Prostate gland (tissue), 2 donors: ENCODE measurements at regions not wholly inside any gene's neighbourhood (a gene's known extent, or its start where the extent isn't known, plus 50 kb on each side); places are given as distances from the start of the nearest gene placed in this dataset.

Experiments used
- POLR2AphosphoS5 ChIP-seq: sonication (generic); formaldehyde crosslinking; IDR thresholded peaks from one replicate; pipeline ENCODE4 v1.6.1; 2017; ENCODE audit warnings: antibody characterized with exemption
- TF ChIP-seq, protein P1 (sequence below), 4 experiments: fragments of 200-600 bp in 2 of 4; fragments of 450-650 bp in 2 of 4; sonication (generic) in 2 of 4; IDR thresholded peaks; 1 replicate in 3 of 4; 2 replicates in 1 of 4; pipeline ENCODE4 v1.5.1; 2016 to 2019; ENCODE audit warnings: antibody characterized with exemption in 4 of 4, mild to moderate bottlenecking in 2 of 4, moderate library complexity in 2 of 4

DNA sequence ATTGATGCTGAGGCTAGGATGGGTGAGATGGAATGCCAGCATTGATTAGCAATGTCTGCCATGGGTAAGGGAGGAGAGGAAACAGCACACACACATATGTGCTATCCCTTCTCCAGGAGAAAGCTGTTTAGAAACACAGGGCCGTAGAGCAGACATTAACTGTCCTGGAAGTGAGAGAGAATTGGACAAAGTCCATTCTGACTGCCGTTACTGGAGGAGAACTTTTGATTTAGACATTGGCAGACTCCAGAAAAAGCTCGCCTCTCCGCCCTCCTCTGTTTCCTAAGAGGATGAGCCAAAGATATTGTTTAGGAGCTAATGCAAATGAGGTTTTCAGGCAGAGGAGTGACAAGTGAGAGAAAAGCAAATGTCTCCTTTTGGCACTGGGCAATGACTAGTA, 237.0 kb downstream of the HAPSTR1 start:
- TF ChIP-seq, protein P1, sequence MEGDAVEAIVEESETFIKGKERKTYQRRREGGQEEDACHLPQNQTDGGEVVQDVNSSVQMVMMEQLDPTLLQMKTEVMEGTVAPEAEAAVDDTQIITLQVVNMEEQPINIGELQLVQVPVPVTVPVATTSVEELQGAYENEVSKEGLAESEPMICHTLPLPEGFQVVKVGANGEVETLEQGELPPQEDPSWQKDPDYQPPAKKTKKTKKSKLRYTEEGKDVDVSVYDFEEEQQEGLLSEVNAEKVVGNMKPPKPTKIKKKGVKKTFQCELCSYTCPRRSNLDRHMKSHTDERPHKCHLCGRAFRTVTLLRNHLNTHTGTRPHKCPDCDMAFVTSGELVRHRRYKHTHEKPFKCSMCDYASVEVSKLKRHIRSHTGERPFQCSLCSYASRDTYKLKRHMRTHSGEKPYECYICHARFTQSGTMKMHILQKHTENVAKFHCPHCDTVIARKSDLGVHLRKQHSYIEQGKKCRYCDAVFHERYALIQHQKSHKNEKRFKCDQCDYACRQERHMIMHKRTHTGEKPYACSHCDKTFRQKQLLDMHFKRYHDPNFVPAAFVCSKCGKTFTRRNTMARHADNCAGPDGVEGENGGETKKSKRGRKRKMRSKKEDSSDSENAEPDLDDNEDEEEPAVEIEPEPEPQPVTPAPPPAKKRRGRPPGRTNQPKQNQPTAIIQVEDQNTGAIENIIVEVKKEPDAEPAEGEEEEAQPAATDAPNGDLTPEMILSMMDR (IDR thresholded peaks at IDR 0.05): no peak
- no peak for TF ChIP-seq POLR2AphosphoS5
